ENCODE measurements at regions not wholly inside any gene's neighbourhood (a gene's known extent, or its start where the extent isn't known, plus 50 kb on each side); places are given as distances from the start of the nearest gene placed in this dataset.

GRCh38 chrX:20477219-20477618, 210.5 kb upstream of the RPS6KA3 start (continued):
- TF ChIP-seq POLR2A (IDR thresholded peaks at IDR 0.05; ENCODE audit: borderline replicate concordance, extremely low read depth, insufficient read depth, insufficient read length): no peak
- no peak for TF ChIP-seq YY1 (IDR thresholded peaks at IDR 0.05; ENCODE audit: extremely low read depth, insufficient replicate concordance, low read depth, low read length)
- no peak for TF ChIP-seq ZBTB33 (IDR thresholded peaks at IDR 0.05; ENCODE audit: extremely low read depth, insufficient replicate concordance, low read length)
- no peak for TF ChIP-seq POLR2AphosphoS5 (IDR thresholded peaks at IDR 0.05; ENCODE audit: low read depth, low read length)
- TF ChIP-seq, protein P1, sequence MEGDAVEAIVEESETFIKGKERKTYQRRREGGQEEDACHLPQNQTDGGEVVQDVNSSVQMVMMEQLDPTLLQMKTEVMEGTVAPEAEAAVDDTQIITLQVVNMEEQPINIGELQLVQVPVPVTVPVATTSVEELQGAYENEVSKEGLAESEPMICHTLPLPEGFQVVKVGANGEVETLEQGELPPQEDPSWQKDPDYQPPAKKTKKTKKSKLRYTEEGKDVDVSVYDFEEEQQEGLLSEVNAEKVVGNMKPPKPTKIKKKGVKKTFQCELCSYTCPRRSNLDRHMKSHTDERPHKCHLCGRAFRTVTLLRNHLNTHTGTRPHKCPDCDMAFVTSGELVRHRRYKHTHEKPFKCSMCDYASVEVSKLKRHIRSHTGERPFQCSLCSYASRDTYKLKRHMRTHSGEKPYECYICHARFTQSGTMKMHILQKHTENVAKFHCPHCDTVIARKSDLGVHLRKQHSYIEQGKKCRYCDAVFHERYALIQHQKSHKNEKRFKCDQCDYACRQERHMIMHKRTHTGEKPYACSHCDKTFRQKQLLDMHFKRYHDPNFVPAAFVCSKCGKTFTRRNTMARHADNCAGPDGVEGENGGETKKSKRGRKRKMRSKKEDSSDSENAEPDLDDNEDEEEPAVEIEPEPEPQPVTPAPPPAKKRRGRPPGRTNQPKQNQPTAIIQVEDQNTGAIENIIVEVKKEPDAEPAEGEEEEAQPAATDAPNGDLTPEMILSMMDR (IDR thresholded peaks at IDR 0.05 in 2 of 3, conservative IDR thresholded peaks at IDR 0.05 in 1 of 3; ENCODE audit: borderline replicate concordance in 1 of 3, insufficient read depth in 1 of 3, low read depth in 2 of 3, low read length in 2 of 3): no peak

DNA sequence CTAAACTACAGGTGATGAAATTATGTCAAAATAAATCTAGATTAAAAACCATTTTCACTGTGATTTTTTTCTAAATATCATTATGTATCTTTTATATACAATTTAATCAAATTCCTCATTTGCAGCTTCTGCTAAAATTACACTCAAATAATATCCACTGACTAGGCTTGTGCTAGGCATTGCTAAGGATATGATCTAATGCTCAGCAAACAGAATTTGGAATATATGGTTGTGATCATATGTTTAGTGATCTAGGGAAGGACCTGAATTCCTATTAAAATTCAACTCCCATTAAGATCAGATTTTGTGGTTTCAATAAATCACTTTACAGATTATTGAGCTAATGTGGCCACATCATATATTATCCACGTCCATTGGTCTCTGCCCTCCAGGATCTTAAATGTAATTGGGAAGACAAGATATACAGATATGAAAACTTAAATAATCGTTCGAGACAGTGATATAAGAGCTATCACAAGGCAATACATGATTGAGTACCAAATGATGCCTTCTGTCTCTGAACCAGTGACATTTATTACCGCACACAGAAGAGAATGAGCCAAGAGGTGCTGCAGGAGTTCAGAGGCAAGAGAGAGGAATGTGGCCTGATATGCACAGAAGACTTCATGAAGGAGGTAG, 206.0 kb upstream of the RPS6KA3 start:
- DNase-seq (ENCODE audit: low read depth, low spot score) (no peak), ATAC-seq (no peak)
- Histone ChIP-seq H3K79me2 (ENCODE audit: insufficient read depth, low read length) (no peaks in the 10 kb centered on the region), H3K4me2 (ENCODE audit: low read length) (no peak overlapping the region), H3K9me3 (ENCODE audit: control insufficient read depth in 1 of 2, insufficient read depth in 1 of 2, low read depth in 1 of 2, low read length in 2 of 2) (no peaks in the 10 kb centered on the region), H3K4me3 (replicated peaks in 1 of 2; ENCODE audit: low read depth in 1 of 2, low read length in 2 of 2) (no peak overlapping the region), H3K27me3 (ENCODE audit: insufficient read depth, low read length) (no peaks in the 10 kb centered on the region), H2AFZ (ENCODE audit: low read depth, low read length, poor library complexity, severe bottlenecking) (no peak overlapping the region), H4K20me1 (ENCODE audit: insufficient read depth) (no peaks in the 10 kb centered on the region), H3K9ac (ENCODE audit: low read length) (no peak overlapping the region), H3K27ac (ENCODE audit: low read depth, low read length) (no peak overlapping the region), H3K36me3 (ENCODE audit: control insufficient read depth in 1 of 2, insufficient read depth in 2 of 2, low read length in 2 of 2) (no peaks in the 10 kb centered on the region), H3K9me2 (ENCODE audit: insufficient read depth) (no peaks in the 10 kb centered on the region), H3K4me1 (ENCODE audit: control insufficient read depth in 1 of 2, insufficient read depth in 2 of 2, low read length in 2 of 2) (no peaks in the 10 kb centered on the region)
- BruUV-seq (replicated peaks): no TSS peak
- TF ChIP-seq MAX (IDR thresholded peaks at IDR 0.05) (no peak), ELF1 (IDR thresholded peaks at IDR 0.05; ENCODE audit: borderline replicate concordance, low read depth) (no peak), JUND (IDR thresholded peaks at IDR 0.05) (no peak), POLR2A (IDR thresholded peaks at IDR 0.05; ENCODE audit: borderline replicate concordance, extremely low read depth, insufficient read depth, insufficient read length) (no peak), EZH2phosphoT487 (IDR thresholded peaks at IDR 0.05; ENCODE audit: borderline replicate concordance) (no peak), YY1 (IDR thresholded peaks at IDR 0.05; ENCODE audit: extremely low read depth, insufficient replicate concordance, low read depth, low read length) (no peak), SP1 (IDR thresholded peaks at IDR 0.05; ENCODE audit: low read depth) (no peak), ZNF274 (IDR thresholded peaks at IDR 0.05; ENCODE audit: low read depth, low read length) (no peak), POLR2AphosphoS5 (IDR thresholded peaks at IDR 0.05; ENCODE audit: low read depth, low read length) (no peak), RAD21 (IDR thresholded peaks at IDR 0.05; ENCODE audit: low read depth) (no peak), SRF (IDR thresholded peaks at IDR 0.05; ENCODE audit: low read depth) (no peak), EGR1 (IDR thresholded peaks at IDR 0.05; ENCODE audit: low read depth) (no peak), SIN3A (IDR thresholded peaks at IDR 0.05; ENCODE audit: low read depth) (no peak)
- TF ChIP-seq, protein P2, sequence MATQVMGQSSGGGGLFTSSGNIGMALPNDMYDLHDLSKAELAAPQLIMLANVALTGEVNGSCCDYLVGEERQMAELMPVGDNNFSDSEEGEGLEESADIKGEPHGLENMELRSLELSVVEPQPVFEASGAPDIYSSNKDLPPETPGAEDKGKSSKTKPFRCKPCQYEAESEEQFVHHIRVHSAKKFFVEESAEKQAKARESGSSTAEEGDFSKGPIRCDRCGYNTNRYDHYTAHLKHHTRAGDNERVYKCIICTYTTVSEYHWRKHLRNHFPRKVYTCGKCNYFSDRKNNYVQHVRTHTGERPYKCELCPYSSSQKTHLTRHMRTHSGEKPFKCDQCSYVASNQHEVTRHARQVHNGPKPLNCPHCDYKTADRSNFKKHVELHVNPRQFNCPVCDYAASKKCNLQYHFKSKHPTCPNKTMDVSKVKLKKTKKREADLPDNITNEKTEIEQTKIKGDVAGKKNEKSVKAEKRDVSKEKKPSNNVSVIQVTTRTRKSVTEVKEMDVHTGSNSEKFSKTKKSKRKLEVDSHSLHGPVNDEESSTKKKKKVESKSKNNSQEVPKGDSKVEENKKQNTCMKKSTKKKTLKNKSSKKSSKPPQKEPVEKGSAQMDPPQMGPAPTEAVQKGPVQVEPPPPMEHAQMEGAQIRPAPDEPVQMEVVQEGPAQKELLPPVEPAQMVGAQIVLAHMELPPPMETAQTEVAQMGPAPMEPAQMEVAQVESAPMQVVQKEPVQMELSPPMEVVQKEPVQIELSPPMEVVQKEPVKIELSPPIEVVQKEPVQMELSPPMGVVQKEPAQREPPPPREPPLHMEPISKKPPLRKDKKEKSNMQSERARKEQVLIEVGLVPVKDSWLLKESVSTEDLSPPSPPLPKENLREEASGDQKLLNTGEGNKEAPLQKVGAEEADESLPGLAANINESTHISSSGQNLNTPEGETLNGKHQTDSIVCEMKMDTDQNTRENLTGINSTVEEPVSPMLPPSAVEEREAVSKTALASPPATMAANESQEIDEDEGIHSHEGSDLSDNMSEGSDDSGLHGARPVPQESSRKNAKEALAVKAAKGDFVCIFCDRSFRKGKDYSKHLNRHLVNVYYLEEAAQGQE (IDR thresholded peaks at IDR 0.05; ENCODE audit: low read depth): no peak
- ChIA-PET CTCF (no interaction called here), POLR2A (no interaction called here), RAD21 (ENCODE audit: low non-redundant PET in 1 of 2, low total read pairs in 2 of 2, uncharacterized antibody in 2 of 2, unreplicated experiment in 2 of 2) (no interaction called here)
- intact Hi-C loops (cut with micrococcal nuclease): no loop called here
